AG20443 (cell line): ENCODE measurements at regions not wholly inside any gene's neighbourhood (a gene's known extent, or its start where the extent isn't known, plus 50 kb on each side); places are given as distances from the start of the nearest gene placed in this dataset.
"Not testable (repeated sequence)": the region's sequence is repeated elsewhere in the genome, so short reads cannot be mapped to it uniquely, and the experiment has no call there.

Source experiments
- DNase-seq: peaks from one replicate; pipeline ENCODE4 v3.0.0; 2012; ENCODE audit warnings: low spot score, mixed read lengths

GRCh38 chr12:83233987-83234386, 547.3 kb downstream of the TMTC2 start:
- DNase-seq: not testable (repeated sequence)

DNA sequence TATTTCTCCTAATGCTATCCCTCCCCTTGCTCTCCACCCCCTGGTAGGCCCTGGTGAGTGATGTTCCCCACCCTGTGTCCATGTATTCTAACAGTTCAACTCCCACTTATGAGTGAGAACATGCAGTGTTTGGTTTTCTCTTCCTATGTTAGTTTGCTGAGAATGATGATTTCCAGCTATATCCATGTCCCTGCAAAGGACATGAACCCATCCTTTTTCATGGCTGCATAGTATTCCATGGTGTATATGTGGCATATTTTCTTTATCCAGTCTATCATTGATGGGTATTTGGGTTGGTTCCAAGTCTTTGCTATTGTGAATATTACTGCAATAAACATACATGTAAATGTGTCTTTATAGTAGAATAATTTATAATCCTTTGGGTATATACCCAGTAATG, 540.3 kb downstream of the TMTC2 start:
- not testable (repeated sequence) for DNase-seq

GRCh38 chr12:83225806-83226205, 539.1 kb downstream of the TMTC2 start:
- no peak for DNase-seq

DNA sequence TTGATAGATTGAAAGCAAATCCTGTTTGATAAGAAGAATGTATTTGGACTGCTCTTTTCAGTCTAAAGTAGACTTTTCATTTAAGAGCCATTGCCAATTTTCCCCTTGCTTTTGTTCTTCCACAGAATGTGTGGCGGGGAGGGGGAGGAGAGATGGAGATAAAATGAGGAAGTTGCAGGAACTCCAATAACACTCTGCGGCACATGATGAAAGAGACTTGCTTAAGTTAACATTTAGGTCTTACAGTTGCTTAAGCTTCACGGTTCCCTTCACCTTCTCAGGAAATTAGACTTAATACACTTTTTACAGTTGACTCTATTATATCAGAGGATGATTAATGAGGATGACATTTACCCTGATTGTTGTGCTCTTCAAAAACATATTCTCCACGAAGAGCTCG, 537.3 kb downstream of the TMTC2 start:
- DNase-seq: no peak

DNA sequence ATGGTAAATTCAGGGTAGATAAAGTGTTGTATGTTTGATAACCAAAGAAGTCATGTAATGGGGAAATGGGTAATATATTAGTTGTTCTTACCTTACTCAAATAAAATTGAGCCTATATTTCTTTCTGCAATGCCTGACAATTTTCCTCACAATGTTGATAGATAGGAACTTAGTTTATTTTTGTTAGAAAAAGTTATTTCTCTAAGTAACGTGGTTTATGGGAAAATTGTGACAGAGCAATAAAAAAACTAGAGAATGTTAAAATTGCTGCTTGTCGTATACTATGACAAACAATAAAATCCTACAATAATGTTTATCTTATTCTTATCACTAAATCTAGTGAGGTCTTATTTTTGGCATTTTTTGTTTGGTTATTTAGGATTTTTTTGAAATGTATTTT, 534.1 kb downstream of the TMTC2 start:
- no peak for DNase-seq

GRCh38 chr12:83216230-83216629, 529.5 kb downstream of the TMTC2 start:
- no peak for DNase-seq

- no peak for DNase-seq
Measured at GRCh38 chr12:83214185-83214584, 527.5 kb downstream of the TMTC2 start.

DNA sequence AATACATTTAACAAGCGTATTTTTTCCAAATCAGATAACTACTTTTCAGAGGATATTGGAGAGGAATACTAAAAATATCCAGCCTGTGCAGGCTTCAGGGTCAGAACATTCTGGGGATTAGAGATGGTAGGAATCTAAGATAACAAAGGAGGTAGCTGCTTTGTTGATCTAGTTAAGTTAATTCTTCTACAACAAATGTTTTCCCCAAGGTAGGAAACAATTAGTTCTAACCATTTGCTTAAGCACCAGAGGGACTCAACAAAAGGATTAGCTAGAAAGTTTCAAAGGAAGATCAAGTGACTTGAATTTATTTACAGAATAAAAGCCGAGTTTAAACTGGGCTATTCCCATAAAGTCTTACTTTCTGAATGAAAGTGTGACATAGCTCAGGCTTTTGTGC, 524.2 kb downstream of the TMTC2 start:
- DNase-seq: no peak

DNA sequence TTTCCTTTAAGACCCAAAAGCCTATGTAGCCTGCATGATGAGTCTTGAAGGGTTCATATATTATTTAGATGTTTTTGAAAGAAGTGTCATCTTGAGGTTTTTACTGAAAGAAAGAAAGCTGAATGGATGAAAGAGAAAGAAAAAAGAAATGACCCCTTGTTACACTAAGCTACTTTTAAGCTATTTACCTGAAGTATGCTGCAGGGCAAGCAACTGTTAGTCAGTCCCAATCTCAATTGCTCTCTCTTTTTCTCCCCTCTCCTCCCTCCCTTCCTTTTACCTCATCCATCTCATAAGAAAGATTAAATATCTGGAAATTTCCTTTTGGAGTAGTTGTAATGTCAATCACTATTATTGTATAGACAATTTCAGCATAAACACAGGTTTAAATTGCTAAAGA, 512.4 kb downstream of the TMTC2 start:
- no peak for DNase-seq

GRCh38 chr12:83198291-83199015, 511.7 kb downstream of the TMTC2 start:
- DNase-seq: no peak

DNA sequence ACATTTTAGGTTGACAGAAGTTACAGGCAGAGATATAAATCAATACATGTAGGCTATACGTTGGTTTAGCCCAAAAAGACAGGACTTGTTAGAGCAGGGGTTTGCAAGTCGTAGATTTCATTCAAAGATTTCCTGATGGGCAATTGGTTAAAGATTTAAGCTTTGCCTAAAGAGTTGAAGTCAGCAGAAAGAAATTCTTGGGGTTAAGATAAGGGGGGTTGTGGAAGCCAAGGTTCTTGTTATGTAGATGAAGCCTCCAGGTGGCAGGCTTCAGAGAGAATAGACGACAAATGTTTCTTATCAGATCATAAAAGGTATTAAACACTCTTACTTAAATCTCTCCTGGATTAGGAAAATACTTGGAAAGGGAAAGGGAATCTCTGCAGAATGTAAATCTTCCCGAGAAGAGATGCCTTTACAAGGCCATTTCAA, 510.8 kb downstream of the TMTC2 start:
- no peak for DNase-seq

- no peak for DNase-seq
Measured at GRCh38 chr12:83196694-83197350, 510.1 kb downstream of the TMTC2 start.

DNA sequence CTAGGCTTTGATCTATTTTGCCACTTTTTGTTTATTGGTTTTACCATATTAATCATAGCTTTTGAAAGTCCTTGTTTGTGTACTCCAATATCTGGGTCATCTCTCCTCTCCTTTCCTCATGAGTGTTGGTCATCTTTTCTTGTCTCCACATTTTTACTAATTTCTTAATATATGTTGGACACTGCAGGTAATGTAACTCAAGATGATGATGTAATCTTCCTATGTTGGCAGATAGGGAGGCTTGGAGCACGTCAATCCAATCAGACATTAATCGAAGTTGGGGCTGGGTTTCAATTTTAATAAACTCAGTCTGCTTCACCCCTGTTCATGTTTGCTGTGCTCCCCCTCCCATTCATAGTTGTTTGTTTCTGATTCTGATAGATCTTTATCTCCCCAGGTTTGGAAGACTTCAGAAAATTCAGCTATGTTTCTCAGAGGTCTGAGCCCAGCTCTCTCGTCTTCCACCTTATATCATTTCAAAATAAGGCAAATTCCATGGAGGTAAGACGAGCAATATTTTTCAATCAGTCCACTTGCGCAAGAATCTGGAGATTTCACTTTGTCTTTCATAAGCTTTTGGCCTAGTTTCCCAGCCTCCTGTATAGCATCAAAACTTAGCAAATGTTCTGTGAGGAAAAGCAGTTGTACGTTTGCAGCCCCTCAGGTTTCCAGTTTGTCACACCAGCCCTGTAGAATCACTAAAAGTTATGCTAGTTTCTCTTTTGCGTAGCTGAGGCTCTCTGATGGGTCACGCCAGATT, 504.1 kb downstream of the TMTC2 start:
- no peak for DNase-seq

- DNase-seq: no peak
Measured at GRCh38 chr12:83186419-83186818, 499.7 kb downstream of the TMTC2 start.

DNA sequence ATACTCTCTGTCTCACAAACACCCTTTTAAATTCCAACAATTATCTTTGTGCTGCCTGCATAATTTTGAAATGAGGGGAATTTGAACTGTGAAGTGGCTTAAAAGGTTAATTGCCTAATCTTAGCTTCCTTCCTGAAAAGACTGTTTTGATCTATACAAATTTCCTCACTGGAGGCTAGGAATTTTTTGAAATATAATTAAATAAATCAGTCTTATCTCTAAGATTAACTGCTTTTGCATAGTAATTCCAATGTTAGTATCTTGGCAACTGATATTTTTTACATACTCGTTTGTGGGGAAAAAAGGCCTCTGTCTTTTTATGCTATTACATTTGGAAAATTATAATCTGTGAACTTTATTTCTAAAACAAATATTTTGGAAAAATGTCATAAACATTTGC, 498.5 kb downstream of the TMTC2 start:
- DNase-seq: no peak
